ENCODE measurements at regions not wholly inside any gene's neighbourhood (a gene's known extent, or its start where the extent isn't known, plus 50 kb on each side); places are given as distances from the start of the nearest gene placed in this dataset.
"Not testable (repeated sequence)": the region's sequence is repeated elsewhere in the genome, so short reads cannot be mapped to it uniquely, and the experiment has no call there.

DNA sequence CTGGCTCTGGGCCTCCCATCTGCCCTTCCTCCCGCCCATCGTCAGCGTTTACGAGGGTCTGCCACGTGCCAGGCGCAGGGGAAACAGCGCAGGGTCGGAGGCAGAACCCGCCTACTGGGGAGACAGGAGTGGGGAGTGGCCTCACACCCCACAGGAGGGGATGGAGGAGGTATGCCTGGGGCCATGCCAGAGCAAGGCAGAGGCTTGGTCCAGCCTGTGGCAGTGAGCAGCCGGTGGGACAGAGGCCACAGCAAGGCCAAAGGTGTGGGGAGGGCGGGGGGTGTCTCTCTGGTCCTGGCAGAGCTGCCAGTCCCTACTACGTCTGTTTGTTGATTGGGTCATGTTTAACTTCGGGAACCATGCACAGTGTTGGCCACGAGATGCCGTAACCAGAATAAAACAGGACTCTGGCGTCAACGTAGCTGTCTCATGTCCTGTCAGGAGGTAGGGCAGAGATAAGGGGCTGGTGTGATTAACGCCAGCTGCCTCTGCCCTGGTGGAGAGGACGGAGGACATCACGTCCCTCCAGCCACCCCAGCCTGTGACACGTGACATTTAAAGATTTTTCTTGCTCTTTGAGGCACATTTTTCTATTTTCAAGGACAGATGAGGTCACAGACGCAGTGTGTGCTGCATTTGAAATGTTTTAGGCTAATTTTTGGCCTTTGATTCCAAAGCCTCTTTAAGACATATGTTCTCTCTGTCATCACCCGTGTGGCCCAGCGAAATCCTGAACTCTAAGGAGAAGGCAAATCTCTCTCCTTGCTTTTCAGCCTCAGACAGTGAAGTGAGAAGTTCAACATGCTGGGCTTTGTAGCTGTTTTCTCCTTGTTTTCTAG lies 193.3 kb downstream of the LAT start:
- DNase-seq: not testable (repeated sequence)

GRCh38 chr16:29177203-29177887 lies 192.5 kb downstream of the LAT start:
- not testable (repeated sequence) for DNase-seq

- not testable (repeated sequence) for DNase-seq
These were observed 192.0 kb downstream of the LAT start for GRCh38 chr16:29176822-29177202.

DNA sequence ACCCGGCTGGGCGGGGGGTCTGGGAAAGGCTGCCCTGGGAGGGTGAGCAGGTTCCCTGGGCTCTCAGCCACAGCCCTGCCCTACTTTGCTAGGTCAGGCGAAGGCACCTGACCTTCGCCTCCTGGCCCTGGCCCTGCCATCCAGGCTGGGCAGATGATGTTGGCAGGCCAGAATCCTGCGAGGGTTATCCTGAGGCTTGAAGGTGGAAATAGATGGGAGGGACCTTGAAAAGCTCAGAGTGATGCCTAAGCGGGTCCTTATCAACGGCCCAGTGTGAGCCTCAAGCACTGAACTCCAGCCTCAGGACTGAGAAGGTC lies 191.3 kb downstream of the LAT start:
- not testable (repeated sequence) for DNase-seq

DNA sequence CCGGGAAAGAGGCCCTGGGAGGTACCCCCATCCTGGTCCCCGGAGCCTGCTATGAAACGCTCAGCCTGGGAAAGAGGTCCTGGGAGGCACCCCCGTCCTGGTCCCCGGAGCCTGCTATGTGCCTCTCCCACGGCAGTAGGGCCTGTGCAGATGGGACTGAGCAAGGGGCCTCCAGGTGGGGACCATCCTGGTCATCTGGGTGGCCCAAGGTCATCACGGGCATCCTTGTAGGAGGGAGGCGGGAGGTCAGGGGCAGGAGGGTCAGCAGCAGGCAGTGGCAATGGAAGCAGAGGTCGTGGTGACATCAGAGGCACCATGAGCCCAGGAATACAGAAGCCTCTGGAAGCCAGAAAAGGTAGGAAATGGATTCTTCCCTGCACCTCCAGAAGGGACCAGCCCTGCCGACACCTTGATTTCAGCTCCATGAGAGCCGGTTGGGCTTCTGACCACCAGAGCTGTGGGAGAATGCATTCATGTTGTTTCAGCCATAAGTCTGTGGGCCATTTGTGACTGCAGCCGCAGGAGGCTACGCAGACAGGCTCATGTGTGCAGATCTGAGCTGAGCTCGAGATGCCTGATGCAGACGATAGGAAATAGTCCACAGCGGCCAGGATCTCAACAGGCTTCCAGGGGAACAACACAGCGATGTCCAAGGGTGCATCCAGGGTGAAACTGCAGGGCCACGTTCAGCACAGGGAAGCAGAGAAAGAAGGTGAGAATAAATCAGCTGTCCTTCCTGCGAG lies 190.7 kb downstream of the LAT start:
- not testable (repeated sequence) for DNase-seq

DNA sequence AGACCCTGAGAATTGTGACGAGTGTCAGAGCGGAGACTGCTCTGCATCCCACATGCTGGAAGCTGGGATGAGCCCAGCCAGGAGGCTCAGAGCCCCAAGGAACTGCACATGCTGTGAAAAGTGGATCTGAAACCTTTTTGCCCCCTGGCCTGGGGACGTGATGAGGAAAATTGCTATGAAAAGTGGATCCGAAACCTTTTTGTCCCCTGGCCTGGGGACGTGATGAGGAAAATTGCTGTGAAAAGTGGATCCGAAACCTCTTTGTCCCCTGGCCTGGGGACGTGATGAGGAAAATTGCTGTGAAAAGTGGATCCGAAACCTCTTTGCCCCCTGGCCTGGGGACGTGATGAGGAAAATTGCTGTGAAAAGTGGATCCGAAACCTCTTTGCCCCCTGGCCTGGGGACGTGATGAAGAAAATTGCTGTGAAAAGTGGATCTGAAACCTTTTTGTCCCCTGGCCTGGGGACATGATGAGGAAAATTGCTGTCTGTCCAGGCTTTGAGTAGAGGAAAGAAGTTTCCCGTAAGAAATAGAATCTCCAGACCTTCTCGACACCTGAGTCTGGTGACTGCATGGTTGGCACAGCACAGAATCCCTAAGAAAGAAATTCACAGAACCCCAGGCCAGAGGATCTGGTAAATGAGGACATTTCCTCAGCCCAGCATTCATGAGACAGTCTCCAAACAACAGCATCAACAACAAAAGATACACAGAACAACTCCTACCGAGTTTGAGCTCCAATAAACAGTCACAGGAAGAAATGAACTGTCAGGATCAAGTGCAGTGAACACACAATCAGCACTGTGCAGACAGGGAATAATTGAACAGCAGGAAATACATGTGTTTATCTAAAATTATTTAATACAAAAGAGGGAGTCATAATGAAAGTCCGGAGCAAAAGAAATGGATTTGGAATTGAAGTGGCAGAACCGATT lies 188.8 kb downstream of the LAT start:
- not testable (repeated sequence) for DNase-seq

DNA sequence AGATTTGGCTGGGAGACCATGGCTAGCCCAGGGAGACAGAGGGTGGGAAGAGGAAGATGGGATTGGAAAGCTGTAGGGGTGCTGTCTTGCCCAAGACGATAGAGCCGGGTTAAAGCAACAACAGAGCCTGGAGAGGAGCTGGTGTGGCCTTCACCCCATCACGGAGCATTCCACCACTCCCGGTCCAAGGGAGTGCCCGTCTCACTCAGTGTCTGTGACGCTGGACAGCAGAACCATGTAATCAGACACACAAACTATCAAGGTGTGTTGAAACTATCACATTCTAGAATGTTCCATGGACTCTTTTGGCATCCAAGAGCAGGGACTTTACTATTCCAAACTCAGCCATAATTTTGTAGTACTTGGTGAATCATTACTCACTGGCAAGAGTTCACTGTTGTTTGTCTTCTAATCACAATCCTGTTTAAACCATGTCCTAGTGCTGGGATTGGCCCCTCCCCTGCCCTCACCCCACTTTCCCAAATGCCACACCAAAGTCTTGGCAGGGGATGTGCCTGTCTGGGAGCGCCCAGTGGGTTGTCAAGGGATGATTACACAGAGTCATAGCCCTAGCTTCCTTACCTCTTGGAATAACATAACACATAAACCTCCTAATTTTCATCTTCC lies 187.4 kb downstream of the LAT start:
- not testable (repeated sequence) for DNase-seq

DNA sequence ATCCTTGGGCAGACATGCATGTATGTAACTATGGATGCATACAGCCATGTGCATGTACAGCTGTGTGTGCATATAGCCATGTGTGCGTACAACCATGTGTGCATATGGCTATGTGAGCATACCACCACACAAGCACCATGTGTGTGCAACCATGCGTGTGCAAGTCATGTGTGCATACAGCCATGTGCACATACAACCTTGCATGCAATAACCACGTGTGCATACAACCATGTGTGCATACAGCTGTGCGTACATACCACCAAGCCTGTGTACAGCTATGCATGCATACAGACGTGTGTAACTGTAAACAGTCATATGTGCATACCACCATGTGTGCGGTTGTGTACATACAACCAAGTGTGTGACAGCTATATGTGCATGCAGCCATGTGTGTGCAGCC lies 186.4 kb downstream of the LAT start:
- not testable (repeated sequence) for DNase-seq

- not testable (repeated sequence) for DNase-seq
These were observed 185.7 kb downstream of the LAT start for GRCh38 chr16:29170393-29171119.

- DNase-seq: not testable (repeated sequence)
These were observed 184.6 kb downstream of the LAT start for GRCh38 chr16:29169295-29169994.

DNA sequence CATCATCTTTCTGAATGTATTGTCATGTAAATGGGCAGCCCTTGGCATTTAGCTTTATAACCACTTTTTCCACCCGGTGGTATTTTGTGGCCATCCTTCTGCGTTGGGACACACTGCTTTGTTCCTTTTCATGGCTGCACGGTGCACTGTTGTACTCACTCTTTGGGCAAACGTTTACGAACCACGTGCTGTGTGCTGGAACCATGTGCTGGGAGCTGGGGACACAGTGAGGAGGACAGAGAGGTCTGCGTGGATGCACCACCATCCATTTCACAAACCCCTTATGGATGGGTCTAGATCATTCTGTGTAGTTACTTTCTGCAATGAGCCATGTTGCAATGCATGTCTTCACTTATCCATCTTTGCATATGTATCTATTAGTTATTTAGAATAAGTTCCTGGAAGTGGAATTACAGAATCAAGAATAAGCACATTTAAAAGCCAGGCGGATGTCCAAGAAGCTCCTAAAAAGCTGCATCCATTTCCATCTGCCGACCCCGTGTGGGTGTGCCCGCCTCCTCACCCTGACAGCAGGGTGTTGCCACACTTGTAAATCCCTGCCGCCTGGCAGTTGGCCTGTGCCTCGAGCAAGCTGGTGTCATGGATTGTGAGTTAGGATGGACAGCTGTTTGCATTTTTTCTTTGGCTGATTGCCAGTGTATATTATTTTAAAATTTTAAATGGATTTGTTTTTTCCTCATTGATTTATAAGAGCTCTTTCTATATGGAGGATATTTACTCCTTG lies 183.8 kb downstream of the LAT start:
- not testable (repeated sequence) for DNase-seq

GRCh38 chr16:29164442-29165089 lies 179.7 kb downstream of the LAT start:
- not testable (repeated sequence) for DNase-seq

DNA sequence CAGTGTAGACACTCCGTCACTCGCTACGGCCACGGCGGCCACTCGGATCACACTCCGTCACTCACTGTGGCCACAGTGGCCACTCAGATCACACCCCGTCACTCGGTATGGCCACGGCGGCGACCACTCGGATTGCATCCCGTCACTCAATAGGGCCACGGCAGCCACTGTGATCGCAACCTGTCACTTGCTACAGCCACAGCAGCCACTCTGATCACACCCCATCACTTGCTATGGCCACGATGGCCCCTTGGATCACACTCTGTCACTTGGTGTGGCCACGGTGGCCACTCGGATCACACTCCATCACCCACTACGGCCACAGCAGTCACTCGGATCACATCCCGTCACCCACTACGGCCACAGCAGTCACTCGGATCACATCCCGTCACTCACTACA lies 175.3 kb downstream of the LAT start:
- not testable (repeated sequence) for DNase-seq

DNA sequence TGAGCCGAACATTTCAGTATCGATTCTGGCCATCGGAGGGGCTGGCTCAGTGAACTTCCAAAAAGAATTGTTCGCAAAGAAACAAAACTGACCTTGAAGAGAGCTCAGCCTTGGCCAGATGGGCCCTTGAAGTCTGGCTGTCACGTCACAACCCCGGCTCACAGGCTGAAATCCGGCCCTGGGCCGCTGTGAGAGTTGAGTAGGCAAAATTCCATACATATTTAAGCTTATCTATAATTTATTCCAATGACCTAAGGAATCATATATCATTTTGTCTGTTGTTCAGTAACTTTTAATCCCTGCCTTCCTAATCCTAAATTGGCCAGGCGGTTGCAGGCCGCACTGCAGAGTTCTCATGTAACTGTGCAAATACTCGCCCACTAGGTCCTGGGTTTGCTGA lies 174.8 kb downstream of the LAT start:
- not testable (repeated sequence) for DNase-seq

- no peak for DNase-seq
These were observed 173.9 kb downstream of the LAT start for GRCh38 chr16:29158785-29159184.

- not testable (repeated sequence) for DNase-seq
These were observed 173.4 kb downstream of the LAT start for GRCh38 chr16:29158031-29158784.

DNA sequence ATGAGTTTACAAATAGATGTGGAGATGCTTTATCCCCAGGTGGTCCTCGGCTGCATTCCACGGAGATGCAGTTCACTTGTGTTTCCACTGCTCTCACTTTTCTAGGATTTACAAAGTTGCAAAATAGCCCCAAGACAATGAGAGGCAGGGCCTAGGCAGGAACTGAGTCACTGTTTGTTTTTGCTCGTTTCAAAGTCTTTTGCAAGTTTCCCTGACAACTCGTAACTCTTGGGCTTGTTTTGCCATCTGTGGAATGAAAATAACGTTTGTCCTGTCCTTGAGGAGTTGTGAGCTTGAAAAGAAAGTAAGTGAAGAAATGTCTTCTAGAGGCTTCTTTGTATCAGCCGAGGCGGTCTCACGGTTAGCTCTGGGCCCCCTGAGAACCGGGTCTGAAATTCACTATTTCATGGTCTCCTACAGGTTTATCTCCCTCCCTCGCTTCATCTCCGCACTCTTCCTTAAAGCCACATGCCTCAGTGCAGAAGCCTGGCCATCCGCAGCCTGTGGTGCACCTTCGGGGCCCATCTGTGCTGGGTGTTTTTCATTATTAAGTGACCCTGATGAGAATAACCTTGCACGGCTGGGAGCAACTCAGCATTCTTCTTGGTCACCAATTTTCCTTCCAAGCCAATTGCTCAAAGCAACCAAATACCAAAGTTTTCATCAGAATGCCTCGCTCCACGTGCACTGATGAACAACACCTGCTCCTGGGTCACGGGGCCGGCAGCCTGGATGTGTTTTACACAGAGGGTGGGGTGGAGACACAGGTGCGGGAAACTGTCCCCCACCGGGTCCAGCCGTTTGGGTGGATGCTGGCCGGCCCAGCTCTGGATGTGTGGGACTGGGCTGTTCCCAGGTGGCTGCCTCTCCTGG lies 172.4 kb downstream of the LAT start:
- DNase-seq: peak; percentile 43
